ENCODE measurements at regions not wholly inside any gene's neighbourhood (a gene's known extent, or its start where the extent isn't known, plus 50 kb on each side); places are given as distances from the start of the nearest gene placed in this dataset.

DNA sequence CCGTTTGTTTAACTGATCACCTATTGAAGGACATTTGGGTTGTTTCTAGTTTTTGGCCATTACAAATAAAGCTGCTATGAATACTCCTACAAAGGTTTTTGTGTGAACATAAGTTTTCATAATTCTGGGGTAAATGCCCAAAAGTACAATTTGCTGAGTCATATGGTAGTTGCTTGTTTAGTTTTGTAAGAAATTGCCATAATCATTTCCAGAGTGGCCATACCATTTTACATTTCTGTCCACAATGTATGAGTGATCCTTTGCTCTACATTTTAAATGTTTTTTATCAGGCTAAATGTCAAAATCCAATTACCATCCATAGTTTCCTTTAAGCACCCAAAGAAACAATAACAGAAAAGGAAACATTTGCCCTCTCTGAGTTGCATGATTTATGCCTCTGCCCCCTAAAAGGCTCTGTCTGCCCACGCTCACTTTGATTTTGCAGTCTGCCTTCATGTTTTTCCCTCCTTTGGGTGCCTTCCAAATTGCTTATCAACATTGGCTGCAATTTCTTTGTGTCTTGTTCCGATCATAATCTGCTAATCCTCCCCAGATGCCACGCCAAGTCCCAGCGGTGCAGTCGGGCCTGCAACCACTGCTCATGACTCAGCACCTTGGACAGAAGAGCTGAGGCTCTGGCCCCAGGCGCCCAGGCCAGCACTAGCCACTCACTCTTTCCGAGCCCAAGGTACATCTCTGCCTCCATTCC, 339.2 kb downstream of the PIK3R1 start (continued):
- TF ChIP-seq GLI2 (tag by site-specific recombination; IDR thresholded peaks at IDR 0.05; ENCODE audit: borderline replicate concordance, low read depth): no peak
- no peak for TF ChIP-seq ZNF837 (tag by site-specific recombination; IDR thresholded peaks at IDR 0.05)
- no peak for TF ChIP-seq ZNF624 (tag by site-specific recombination; IDR thresholded peaks at IDR 0.05)
- TF ChIP-seq ZNF157 (tag by site-specific recombination; IDR thresholded peaks at IDR 0.05): no peak
- no peak for TF ChIP-seq SCRT1 (tag by site-specific recombination; IDR thresholded peaks at IDR 0.05; ENCODE audit: borderline replicate concordance)
- no peak for TF ChIP-seq ZNF777 (tag by site-specific recombination; IDR thresholded peaks at IDR 0.05; ENCODE audit: borderline replicate concordance)

DNA sequence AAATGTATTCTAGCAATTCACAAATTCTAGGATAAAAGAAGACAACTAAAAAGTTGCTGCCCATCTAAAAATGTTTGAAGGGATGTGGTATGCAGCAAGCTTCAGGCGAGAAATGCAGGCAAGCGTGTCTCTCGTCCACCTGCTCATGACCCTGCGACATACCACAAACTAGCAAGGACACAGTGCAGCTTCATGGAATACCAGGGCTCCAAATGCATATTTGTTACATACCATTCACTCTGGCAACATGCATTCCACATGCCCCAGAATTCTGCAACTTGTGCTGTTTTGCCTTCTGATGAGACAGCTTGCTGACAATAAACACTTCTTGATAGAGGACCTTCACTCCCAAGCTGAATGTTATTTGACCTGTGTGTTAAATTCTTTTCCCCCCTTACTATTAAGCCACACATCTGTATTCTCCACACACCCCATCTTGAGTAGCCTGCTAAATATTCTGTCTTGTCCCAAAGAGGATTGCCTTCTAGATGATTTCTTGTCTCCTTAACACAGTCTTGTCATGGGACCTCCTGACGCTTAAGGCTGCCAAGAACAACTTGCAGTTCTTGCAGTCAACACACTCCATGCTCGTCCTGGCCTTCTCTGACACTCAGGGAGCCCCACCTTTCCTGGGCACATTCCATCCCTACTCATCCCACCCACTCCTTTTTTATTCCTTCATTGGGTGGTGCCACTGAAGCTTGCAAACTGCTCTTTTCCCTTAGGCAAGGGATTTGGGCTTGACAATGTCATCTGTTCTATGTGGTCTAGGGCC, 340.5 kb downstream of the PIK3R1 start:
- Histone ChIP-seq H3K9me3 (ENCODE audit: control insufficient read depth, insufficient read depth, low read depth, low read length) (no peaks in the 10 kb centered on the region), H3K36me3 (ENCODE audit: control insufficient read depth in 2 of 2, insufficient read depth in 1 of 2, low read length in 2 of 2) (no peaks in the 10 kb centered on the region), H3K4me1 (ENCODE audit: control insufficient read depth, insufficient read depth, low read length) (peaks cover 6% of the 10 kb centered on the region), H3K4me3 (ENCODE audit: low read depth, low read length) (no peak overlapping the region), H3K27ac (ENCODE audit: extremely low read depth, low read depth, low read length) (no peak overlapping the region)
- TF ChIP-seq ZNF549 (tag by site-specific recombination; IDR thresholded peaks at IDR 0.05) (no peak), ZNF776 (tag by site-specific recombination; IDR thresholded peaks at IDR 0.05; ENCODE audit: borderline replicate concordance) (no peak), PRDM1 (tag by site-specific recombination; IDR thresholded peaks at IDR 0.05) (no peak), ZNF335 (tag by site-specific recombination; conservative IDR thresholded peaks at IDR 0.05) (no peak), ZNF600 (tag by site-specific recombination; IDR thresholded peaks at IDR 0.05) (no peak), SETDB1 (IDR thresholded peaks at IDR 0.05; ENCODE audit: insufficient read length, low read length) (no peak), ZNF560 (tag by site-specific recombination; IDR thresholded peaks at IDR 0.05; ENCODE audit: borderline replicate concordance) (no peak), ZNF571 (tag by site-specific recombination; IDR thresholded peaks at IDR 0.05) (no peak), ZEB2 (tag by site-specific recombination; IDR thresholded peaks at IDR 0.05) (no peak), ZBTB1 (tag by site-specific recombination; IDR thresholded peaks at IDR 0.05) (no peak), KLF17 (tag by site-specific recombination; IDR thresholded peaks at IDR 0.05) (no peak)
- TF ChIP-seq, protein P1, sequence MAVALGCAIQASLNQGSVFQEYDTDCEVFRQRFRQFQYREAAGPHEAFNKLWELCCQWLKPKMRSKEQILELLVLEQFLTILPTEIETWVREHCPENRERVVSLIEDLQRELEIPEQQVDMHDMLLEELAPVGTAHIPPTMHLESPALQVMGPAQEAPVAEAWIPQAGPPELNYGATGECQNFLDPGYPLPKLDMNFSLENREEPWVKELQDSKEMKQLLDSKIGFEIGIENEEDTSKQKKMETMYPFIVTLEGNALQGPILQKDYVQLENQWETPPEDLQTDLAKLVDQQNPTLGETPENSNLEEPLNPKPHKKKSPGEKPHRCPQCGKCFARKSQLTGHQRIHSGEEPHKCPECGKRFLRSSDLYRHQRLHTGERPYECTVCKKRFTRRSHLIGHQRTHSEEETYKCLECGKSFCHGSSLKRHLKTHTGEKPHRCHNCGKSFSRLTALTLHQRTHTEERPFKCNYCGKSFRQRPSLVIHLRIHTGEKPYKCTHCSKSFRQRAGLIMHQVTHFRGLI (tag by site-specific recombination; IDR thresholded peaks at IDR 0.05): no peak
- ChIA-PET POLR2A (no interaction called here), CTCF (interaction anchor here (0.6 to 0.7 kb wide), 3 partner anchors 29 to 79 kb away, joined by 3 to 6 read pairs (median 5); no protein-coding TSS in a partner anchor)

GRCh38 chr5:68557162-68557936, 341.8 kb downstream of the PIK3R1 start:
- Histone ChIP-seq H3K27ac (ENCODE audit: extremely low read depth, low read depth, low read length) (no peak overlapping the region), H3K4me1 (ENCODE audit: control insufficient read depth, insufficient read depth, low read length) (peaks cover 6% of the 10 kb centered on the region), H3K36me3 (ENCODE audit: control insufficient read depth in 2 of 2, insufficient read depth in 1 of 2, low read length in 2 of 2) (no peaks in the 10 kb centered on the region), H3K9me3 (ENCODE audit: control insufficient read depth, insufficient read depth, low read depth, low read length) (no peaks in the 10 kb centered on the region), H3K4me3 (ENCODE audit: low read depth, low read length) (no peak overlapping the region)
- CTCF ChIA-PET: interaction anchor here (0.5 kb wide), 1 partner anchor 450 kb away, joined by 3 read pairs; no protein-coding TSS in a partner anchor
- POLR2A ChIA-PET: no interaction called here
- TF ChIP-seq ZNF626 (tag by site-specific recombination; IDR thresholded peaks at IDR 0.05) (no peak), ZNF529 (tag by site-specific recombination; IDR thresholded peaks at IDR 0.05; ENCODE audit: insufficient replicate concordance) (no peak), ZNF433 (tag by site-specific recombination; IDR thresholded peaks at IDR 0.05; ENCODE audit: low read depth) (no peak), ZFP37 (tag by site-specific recombination; IDR thresholded peaks at IDR 0.05) (no peak), ZNF292 (tag by site-specific recombination; IDR thresholded peaks at IDR 0.05; ENCODE audit: borderline replicate concordance, low read depth) (no peak), KLF16 (tag by site-specific recombination; IDR thresholded peaks at IDR 0.05) (no peak), MZF1 (tag by site-specific recombination; IDR thresholded peaks at IDR 0.05; ENCODE audit: borderline replicate concordance) (no peak)
